H9 (cell line): ENCODE measurements at regions not wholly inside any gene's neighbourhood (a gene's known extent, or its start where the extent isn't known, plus 50 kb on each side); places are given as distances from the start of the nearest gene placed in this dataset.

Source experiments
- DNase-seq: peaks from one replicate; pipeline ENCODE4 v3.0.0-alpha.2; 2017
- H2AFZ ChIP-seq: one replicate; pipeline ENCODE4 v1.6.1; 2013; ENCODE audit warnings: mild to moderate bottlenecking, low read length, control low read depth, moderate library complexity
- H2AK5ac ChIP-seq: 2 replicates; pipeline ENCODE4 v1.6.1; 2013; ENCODE audit warnings: low read length, control low read depth, mixed read lengths; ENCODE audit not compliant: insufficient read length
- H2BK120ac ChIP-seq: one replicate; pipeline ENCODE4 v1.6.1; 2013; ENCODE audit warnings: low read depth, mild to moderate bottlenecking, low read length, control low read depth, inconsistent platforms; ENCODE audit not compliant: poor library complexity, severe bottlenecking
- H2BK12ac ChIP-seq: 2 replicates; pipeline ENCODE4 v1.6.1; 2013; ENCODE audit warnings: low read length, control low read depth, mixed read lengths, low read depth; ENCODE audit not compliant: insufficient read length
- H2BK15ac ChIP-seq: 2 replicates; pipeline ENCODE4 v1.6.1; 2013; ENCODE audit warnings: low read depth, low read length, control low read depth
- H2BK20ac ChIP-seq: one replicate; pipeline ENCODE4 v1.6.1; 2013; ENCODE audit warnings: low read depth, mild to moderate bottlenecking, low read length, control low read depth, inconsistent platforms; ENCODE audit not compliant: poor library complexity, severe bottlenecking
- H2BK5ac ChIP-seq: 2 replicates; pipeline ENCODE4 v1.6.1; 2013; ENCODE audit warnings: low read length, control low read depth, mixed read lengths; ENCODE audit not compliant: insufficient read length
- H3K14ac ChIP-seq: 2 replicates; pipeline ENCODE4 v1.6.1; 2013; ENCODE audit warnings: low read length, control low read depth; ENCODE audit not compliant: insufficient read depth
- H3K18ac ChIP-seq: 2 replicates; pipeline ENCODE4 v1.6.1; 2013; ENCODE audit warnings: low read depth, mild to moderate bottlenecking, mixed read lengths, low read length, control low read depth; ENCODE audit not compliant: insufficient read length
- H3K23ac ChIP-seq: 2 replicates; pipeline ENCODE4 v1.6.1; 2013; ENCODE audit warnings: low read length, control low read depth, mixed read lengths, low read depth; ENCODE audit not compliant: insufficient read length
- H3K23me2 ChIP-seq: 2 replicates; pipeline ENCODE4 v1.6.1; 2013; ENCODE audit warnings: low read depth, mild to moderate bottlenecking, mixed read lengths, low read length, control low read depth; ENCODE audit not compliant: insufficient read length, poor library complexity, severe bottlenecking
- H3K27ac ChIP-seq: 2 replicates; pipeline ENCODE4 v1.5.1; 2013; ENCODE audit warnings: low read length, control low read depth, mixed read lengths, low read depth; ENCODE audit not compliant: insufficient read length
- H3K27me3 ChIP-seq: 2 replicates; pipeline ENCODE4 v1.6.1; 2013; ENCODE audit warnings: low read length, control low read depth, inconsistent platforms; ENCODE audit not compliant: insufficient read depth
- H3K4ac ChIP-seq: 2 replicates; pipeline ENCODE4 v1.6.1; 2013; ENCODE audit warnings: low read depth, mild to moderate bottlenecking, control low read depth, inconsistent platforms, low read length, moderate library complexity
- H3K4me1 ChIP-seq: 2 replicates; pipeline ENCODE4 v1.6.1; 2013; ENCODE audit warnings: low read length, control low read depth, inconsistent platforms; ENCODE audit not compliant: insufficient read depth
- H3K4me2 ChIP-seq: 2 replicates; pipeline ENCODE4 v1.6.1; 2013; ENCODE audit warnings: low read length, control low read depth, mixed read lengths; ENCODE audit not compliant: insufficient read length, insufficient read depth
- H3K56ac ChIP-seq: 2 replicates; pipeline ENCODE4 v1.6.1; 2013; ENCODE audit warnings: low read depth, mild to moderate bottlenecking, mixed read lengths, low read length, control low read depth; ENCODE audit not compliant: insufficient read length
- H3K79me1 ChIP-seq: 2 replicates; pipeline ENCODE4 v1.6.1; 2013; ENCODE audit warnings: low read depth, mild to moderate bottlenecking, moderate library complexity, low read length, control low read depth, inconsistent platforms; ENCODE audit not compliant: insufficient read depth, poor library complexity, severe bottlenecking
- H3K79me2 ChIP-seq: 2 replicates; pipeline ENCODE4 v1.6.1; 2013; ENCODE audit warnings: low read length, control low read depth, inconsistent platforms; ENCODE audit not compliant: insufficient read depth
- H3K9ac ChIP-seq: 2 replicates; pipeline ENCODE4 v1.6.1; 2013; ENCODE audit warnings: low read length, control low read depth, mixed read lengths; ENCODE audit not compliant: insufficient read length; ENCODE audit errors: extremely low read depth
- H3K9me3 ChIP-seq: one replicate; pipeline ENCODE4 v1.6.1; 2013; ENCODE audit warnings: low read depth, low read length, inconsistent platforms; ENCODE audit not compliant: control insufficient read depth
- H3T11ph ChIP-seq: one replicate; pipeline ENCODE4 v1.6.1; 2013; ENCODE audit warnings: mild to moderate bottlenecking, low read length, control low read depth, inconsistent platforms
- H4K20me1 ChIP-seq: one replicate; pipeline ENCODE4 v1.6.1; 2013; ENCODE audit not compliant: control insufficient read depth, insufficient read length, insufficient read depth
- H4K5ac ChIP-seq: 2 replicates; pipeline ENCODE4 v1.6.1; 2013; ENCODE audit warnings: low read depth, mild to moderate bottlenecking, mixed read lengths, low read length, control low read depth; ENCODE audit not compliant: insufficient read length
- H4K8ac ChIP-seq: replicated peaks from 2 replicates; pipeline ENCODE4 v1.6.1; 2013; ENCODE audit warnings: low read length, control low read depth, mixed read lengths, low read depth; ENCODE audit not compliant: insufficient read length
- H4K91ac ChIP-seq: 2 replicates; pipeline ENCODE4 v1.6.1; 2013; ENCODE audit warnings: low read depth, mild to moderate bottlenecking, moderate library complexity, mixed read lengths, low read length, control low read depth; ENCODE audit not compliant: insufficient read length
- H3K27ac Mint-ChIP-seq, 3 experiments: 2 replicates in 2 of 3; 3 replicates in 1 of 3; pipeline ENCODE4 v1.8.0; 2020 to 2021; ENCODE audit warnings: mixed read lengths in 3 of 3, mild to moderate bottlenecking in 1 of 3, moderate library complexity in 1 of 3
- H3K27me3 Mint-ChIP-seq: 2 replicates; pipeline ENCODE4 v1.8.0; 2021; ENCODE audit warnings: low read depth, mild to moderate bottlenecking, moderate library complexity, mixed read lengths
- H3K36me3 Mint-ChIP-seq, 3 experiments: 2 replicates in 2 of 3; 3 replicates in 1 of 3; pipeline ENCODE4 v1.8.0; 2020 to 2021; ENCODE audit warnings: low read depth in 3 of 3, mixed read lengths in 3 of 3; ENCODE audit not compliant: insufficient read depth in 1 of 3
- H3K4me1 Mint-ChIP-seq, 2 experiments: 2 replicates each; pipeline ENCODE4 v1.8.0; 2020; ENCODE audit warnings: mixed read lengths in 2 of 2
- H3K4me3 Mint-ChIP-seq, 2 experiments: 2 replicates in 1 of 2; 3 replicates in 1 of 2; pipeline ENCODE4 v1.8.0; 2020 to 2021; ENCODE audit warnings: mild to moderate bottlenecking in 2 of 2, mixed read lengths in 2 of 2, moderate library complexity in 1 of 2
- H3K9me3 Mint-ChIP-seq, 2 experiments: 2 replicates in 1 of 2; 3 replicates in 1 of 2; pipeline ENCODE4 v1.8.0; 2020; ENCODE audit warnings: mild to moderate bottlenecking in 2 of 2, mixed read lengths in 2 of 2, moderate library complexity in 1 of 2
- CTCF ChIP-seq: fragments of 200-600 bp; sonication (generic); conservative IDR thresholded peaks from 3 replicates; pipeline ENCODE4 v1.8.0; 2021; ENCODE audit warnings: antibody characterized with exemption, mild to moderate bottlenecking
- WGBS: extraction: QIAGEN DNeasy Blood & Tissue Kit; methylation state at CpG from one replicate; pipeline ENCODE4 v1.1.7; 2013; ENCODE audit warnings: missing lambda C conversion rate, low lambda C conversion rate, mixed read lengths; ENCODE audit not compliant: insufficient read length; ENCODE audit errors: extremely low coverage; 5-methylcytosine and 5-hydroxymethylcytosine counted together

GRCh38 chr9:78573205-78573604, 276.3 kb downstream of the PSAT1 start:
- H4K91ac ChIP-seq, result no peak overlapping the region
- no peaks in the 10 kb centered on the region for H4K20me1 ChIP-seq
- no peak for TF ChIP-seq CTCF
- H3K79me2 ChIP-seq, result no peaks in the 10 kb centered on the region
- peaks cover 3% of the 10 kb centered on the region; the same call in 1 of the 2 replicates for H3K4me1 ChIP-seq
- no peak overlapping the region for H3K4ac ChIP-seq
- H3T11ph ChIP-seq, result no peak overlapping the region
- H4K8ac ChIP-seq, result no peak overlapping the region
- H3K9ac ChIP-seq, result no peak overlapping the region
- Mint-ChIP-seq H3K4me3 (no peak overlapping the region), H3K27me3 (0 out of 2 replicates have a peak, but pooled peaks cover 2% of the 10 kb centered on the region), H3K4me1 (peaks cover 43 to 62% of the 10 kb centered on the region in 2 experiments), H3K36me3 (no peaks in the 10 kb centered on the region; a peak in 1 of 7 replicates), H3K27ac (no peak overlapping the region; a peak in 1 of 7 replicates), H3K9me3 (no peaks in the 10 kb centered on the region)
- H3K14ac ChIP-seq, result no peak overlapping the region
- no peak overlapping the region for H2AFZ ChIP-seq
- H3K27ac ChIP-seq, result no peak overlapping the region
- no peak overlapping the region for H4K5ac ChIP-seq
- H2BK12ac ChIP-seq, result no peak overlapping the region
- no peaks in the 10 kb centered on the region for H3K79me1 ChIP-seq
- H2BK5ac ChIP-seq, result no peak overlapping the region
- H3K23ac ChIP-seq, result no peak overlapping the region
- H2BK120ac ChIP-seq, result no peak overlapping the region
- no peaks in the 10 kb centered on the region for H3K23me2 ChIP-seq
- no peaks in the 10 kb centered on the region for H3K9me3 ChIP-seq
- no peak overlapping the region for H2BK15ac ChIP-seq
- no peaks in the 10 kb centered on the region for H3K27me3 ChIP-seq
- no peak for DNase-seq
- WGBS, result no CpG with 5 or more reads among the region's 1 CpG
- H3K18ac ChIP-seq, result no peak overlapping the region
- no peak overlapping the region for H3K4me2 ChIP-seq
- no peak overlapping the region for H2AK5ac ChIP-seq
- no peak overlapping the region for H3K56ac ChIP-seq
- no peak overlapping the region for H2BK20ac ChIP-seq
